Small intestine (tissue), 7 donors: ENCODE measurements at regions not wholly inside any gene's neighbourhood (a gene's known extent, or its start where the extent isn't known, plus 50 kb on each side); places are given as distances from the start of the nearest gene placed in this dataset.
"Not testable (repeated sequence)": the region's sequence is repeated elsewhere in the genome, so short reads cannot be mapped to it uniquely, and the experiment has no call there.

Experiments
- DNase-seq, 2 donors: peaks; one replicate each; pipeline versions ENCODE4 v3.0.0 to v3.0.0-alpha.2; 2013
- FAIRE-seq: peaks from 2 replicates; lab custom pipeline; 2012; peaks lifted over from hg19 to GRCh38; lab: Jason Lieb, UNC
- H3K27ac ChIP-seq, 3 donors: one replicate each; pipeline ENCODE4 v1.5.1; 2013; ENCODE audit warnings: low read length in 2 of 3, mild to moderate bottlenecking in 2 of 3, control low read depth in 1 of 3, inconsistent platforms in 1 of 3, low read depth in 1 of 3, moderate library complexity in 1 of 3
- H3K27me3 ChIP-seq, 3 donors: one replicate each; pipeline ENCODE4 v1.6.1; 2013; ENCODE audit warnings: low read length in 3 of 3, inconsistent platforms in 1 of 3; ENCODE audit not compliant: control insufficient read depth in 3 of 3, insufficient read depth in 3 of 3
- H3K36me3 ChIP-seq, 3 donors: one replicate each; pipeline ENCODE4 v1.6.1; 2013; ENCODE audit warnings: low read length in 3 of 3, inconsistent platforms in 1 of 3, low read depth in 1 of 3, mild to moderate bottlenecking in 1 of 3, moderate library complexity in 1 of 3; ENCODE audit not compliant: control insufficient read depth in 3 of 3, insufficient read depth in 2 of 3
- H3K4me1 ChIP-seq, 3 donors: one replicate each; pipeline ENCODE4 v1.6.1; 2013; ENCODE audit warnings: low read length in 2 of 3, inconsistent platforms in 1 of 3, low read depth in 1 of 3, mild to moderate bottlenecking in 1 of 3, moderate library complexity in 1 of 3; ENCODE audit not compliant: control insufficient read depth in 3 of 3, insufficient read depth in 2 of 3
- H3K4me3 ChIP-seq, 3 donors: one replicate each; pipeline ENCODE4 v1.5.1; 2013; ENCODE audit warnings: low read length in 3 of 3, control low read depth in 1 of 3, inconsistent platforms in 1 of 3, low read depth in 1 of 3, mild to moderate bottlenecking in 1 of 3, moderate library complexity in 1 of 3
- H3K9me3 ChIP-seq, 2 donors: one replicate each; pipeline ENCODE4 v1.6.1; 2013; ENCODE audit warnings: low read depth in 1 of 2, low read length in 1 of 2; ENCODE audit not compliant: control insufficient read depth in 2 of 2, insufficient read depth in 1 of 2
- WGBS, 3 donors: extraction: QIAGEN DNeasy Blood & Tissue Kit; methylation state at CpG; one replicate each; pipeline ENCODE4 v1.1.7; 2013; 5-methylcytosine and 5-hydroxymethylcytosine counted together
- donor health status: healthy with polysubstance abuse.
- donor health status: control.
- donor health status: control.
- donor health status: Bipolar disorder and iron deficiency.
- donor health status: healthy.

DNA sequence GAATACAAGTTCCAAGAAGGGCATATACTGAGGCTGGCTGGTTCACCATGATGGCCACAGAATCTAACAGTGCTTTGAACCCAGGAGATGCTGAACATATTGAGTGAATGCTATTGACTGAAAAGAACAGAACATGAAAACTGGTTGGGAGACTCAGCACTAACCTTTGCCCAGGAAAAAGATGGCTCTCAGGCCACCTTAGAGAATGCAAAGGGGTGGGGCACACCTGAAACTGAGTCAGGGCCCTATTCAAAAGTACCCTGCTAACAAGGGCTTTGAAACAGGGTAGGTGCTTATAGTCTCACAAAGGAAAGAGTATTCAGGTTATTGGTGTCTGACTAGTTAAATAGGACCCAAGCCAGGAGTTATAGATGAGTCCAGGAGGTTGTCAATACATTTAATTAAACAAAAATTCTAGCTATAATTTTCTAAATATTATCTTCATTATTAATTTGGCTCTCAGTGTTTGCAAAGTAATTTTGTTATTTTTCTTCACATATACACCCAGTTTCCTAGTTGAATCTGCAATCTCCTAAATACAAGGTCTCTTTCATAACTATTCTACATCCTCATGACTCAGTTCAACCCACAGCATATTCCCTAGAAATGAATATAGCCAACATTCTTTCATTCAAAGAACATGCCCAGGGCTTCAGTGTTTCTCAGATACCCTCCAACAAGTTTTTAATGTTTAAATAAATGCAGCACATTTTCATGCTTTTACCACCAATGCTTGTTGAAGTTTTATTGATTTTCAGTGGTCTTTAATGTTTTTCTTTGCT is 144.2 kb upstream of the RAPGEF2 start:
- Histone ChIP-seq H3K27me3 (no peaks in the 10 kb centered on the region), H3K9me3 (peaks cover 0 to under 1% of the 10 kb centered on the region in 2 donors), H3K36me3 (no peaks in the 10 kb centered on the region), H3K4me1 (peaks cover 0 to under 1% (median 0%) of the 10 kb centered on the region in 3 donors), H3K4me3 (no peak overlapping the region), H3K27ac (no peak overlapping the region)
- FAIRE-seq (no peak), DNase-seq (no peak)

DNA sequence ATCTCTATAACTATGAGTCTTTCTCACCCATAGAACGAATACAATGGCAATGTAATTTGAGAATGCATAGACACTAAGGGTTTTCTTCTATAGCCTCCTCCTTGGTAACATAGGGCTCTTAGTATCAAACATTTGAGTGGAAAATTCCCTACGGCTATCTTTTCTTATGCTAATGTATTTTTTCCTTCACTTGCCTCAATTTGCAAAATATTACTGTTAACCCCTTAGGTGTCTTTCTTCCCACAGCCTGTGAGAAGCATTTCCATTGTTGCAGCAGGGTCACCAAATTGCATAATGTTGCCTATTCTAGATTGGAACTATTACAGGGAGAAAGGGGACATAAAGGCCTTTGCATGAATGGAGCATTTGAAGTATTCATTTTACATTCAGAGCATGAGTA is 140.5 kb upstream of the RAPGEF2 start:
- 79 to 80% (median 79%) methylated on average over 2 of the region's 2 CpGs for WGBS, 3 donors
- Histone ChIP-seq H3K9me3 (no peaks in the 10 kb centered on the region), H3K4me3 (no peak overlapping the region), H3K27me3 (no peaks in the 10 kb centered on the region), H3K4me1 (no peaks in the 10 kb centered on the region), H3K36me3 (no peaks in the 10 kb centered on the region), H3K27ac (no peak overlapping the region)
- FAIRE-seq (no peak), DNase-seq (no peak)

GRCh38 chr4:158963282-158963681 is 139.6 kb upstream of the RAPGEF2 start:
- FAIRE-seq, H3K4me1 ChIP-seq, H3K36me3 ChIP-seq, H3K9me3 ChIP-seq, H3K4me3 ChIP-seq, H3K27ac ChIP-seq, H3K27me3 ChIP-seq, DNase-seq: not testable (repeated sequence)
- 93 to 98% (median 96%) methylated on average over 2 of the region's 2 CpGs for WGBS, 3 donors

GRCh38 chr4:158964114-158964727 is 138.7 kb upstream of the RAPGEF2 start:
- H3K9me3 ChIP-seq: no peaks in the 10 kb centered on the region
- H3K4me1 ChIP-seq: no peaks in the 10 kb centered on the region
- no peaks in the 10 kb centered on the region for H3K36me3 ChIP-seq
- WGBS, 3 donors: 92 to 96% (median 94%) methylated on average over 5 of the region's 5 CpGs
- H3K27me3 ChIP-seq: no peaks in the 10 kb centered on the region
- DNase-seq (no peak), FAIRE-seq (no peak)
- no peak overlapping the region for H3K4me3 ChIP-seq
- no peak overlapping the region for H3K27ac ChIP-seq

GRCh38 chr4:158964728-158965124 is 138.2 kb upstream of the RAPGEF2 start:
- FAIRE-seq (no peak), DNase-seq (no peak)
- WGBS, 3 donors: 71 to 100% (median 100%) methylated on average over 1 of the region's 1 CpG
- H3K36me3 ChIP-seq: no peaks in the 10 kb centered on the region
- no peaks in the 10 kb centered on the region for H3K9me3 ChIP-seq
- H3K27me3 ChIP-seq: no peaks in the 10 kb centered on the region
- no peaks in the 10 kb centered on the region for H3K4me1 ChIP-seq
- no peak overlapping the region for H3K27ac ChIP-seq
- H3K4me3 ChIP-seq: no peak overlapping the region

DNA sequence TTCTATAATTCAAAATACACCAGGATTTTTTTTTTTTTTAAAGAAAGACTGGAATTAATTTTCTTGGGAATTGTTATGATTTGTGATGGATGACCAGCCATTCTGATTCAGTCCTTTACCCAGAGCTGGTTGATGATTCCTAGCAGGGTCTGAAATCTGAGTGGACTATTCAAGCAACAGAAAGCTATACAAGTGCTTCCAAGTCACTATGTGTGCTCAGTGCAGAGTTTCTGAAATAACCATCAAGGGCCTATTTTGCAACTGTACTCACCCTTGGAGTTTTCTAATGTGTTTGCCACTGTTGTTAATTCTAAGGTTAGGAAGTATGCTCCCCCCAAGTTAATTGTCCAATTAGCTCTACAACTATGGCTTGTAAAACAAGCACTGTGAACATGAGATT is 137.7 kb upstream of the RAPGEF2 start:
- Histone ChIP-seq H3K4me3 (no peak overlapping the region), H3K36me3 (no peaks in the 10 kb centered on the region), H3K27ac (no peak overlapping the region), H3K27me3 (no peaks in the 10 kb centered on the region), H3K4me1 (no peaks in the 10 kb centered on the region), H3K9me3 (no peaks in the 10 kb centered on the region)
- no peak for DNase-seq
- no peak for FAIRE-seq

- Histone ChIP-seq H3K27me3 (no peaks in the 10 kb centered on the region), H3K36me3 (no peaks in the 10 kb centered on the region), H3K4me3 (no peak overlapping the region), H3K9me3 (no peaks in the 10 kb centered on the region), H3K27ac (no peak overlapping the region), H3K4me1 (no peaks in the 10 kb centered on the region)
- DNase-seq (no peak), FAIRE-seq (no peak)
- WGBS, 3 donors: 71 to 81% (median 71%) methylated on average over 1 of the region's 1 CpG
These were observed 136.8 kb upstream of the RAPGEF2 start for GRCh38 chr4:158966091-158966490.

DNA sequence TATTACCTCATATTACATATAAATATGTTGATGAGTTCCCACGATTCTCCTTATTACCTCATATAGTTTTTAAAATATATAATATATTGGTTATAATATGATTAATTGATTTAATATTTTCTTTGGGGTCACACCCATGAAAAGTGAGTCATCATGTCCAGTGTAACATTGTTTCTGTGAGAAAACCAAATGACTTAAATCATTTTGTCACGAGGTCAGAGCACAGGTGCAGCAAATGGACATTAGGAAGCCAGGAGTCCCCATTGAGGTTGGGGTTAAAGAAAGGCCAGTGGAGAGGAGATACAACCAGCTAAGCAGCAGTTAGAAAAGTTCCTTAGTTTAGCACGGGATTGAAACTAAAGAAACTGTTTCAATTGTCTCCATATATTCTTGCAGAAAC is 133.9 kb upstream of the RAPGEF2 start:
- FAIRE-seq (no peak), DNase-seq (no peak)
- H3K27ac ChIP-seq: no peak overlapping the region
- no peaks in the 10 kb centered on the region for H3K36me3 ChIP-seq
- no peaks in the 10 kb centered on the region for H3K27me3 ChIP-seq
- 71 to 85% (median 72%) methylated on average over 3 of the region's 3 CpGs for WGBS, 3 donors
- no peaks in the 10 kb centered on the region for H3K9me3 ChIP-seq
- H3K4me3 ChIP-seq: no peak overlapping the region
- no peaks in the 10 kb centered on the region for H3K4me1 ChIP-seq
